Brain microvascular endothelial cell (primary cell): ENCODE measurements at regions not wholly inside any gene's neighbourhood (a gene's known extent, or its start where the extent isn't known, plus 50 kb on each side); places are given as distances from the start of the nearest gene placed in this dataset.

Source experiments
- DNase-seq: peaks from one replicate; pipeline ENCODE4 v3.0.0-alpha.2; 2020
- H3K27ac ChIP-seq: fragments of 250-450 bp; sonication (Bioruptor Pico); 2 replicates; pipeline ENCODE4 v1.5.1; 2020; ENCODE audit warnings: mild to moderate bottlenecking, moderate library complexity
- H3K27me3 ChIP-seq: fragments of 250-450 bp; sonication (Bioruptor Pico); replicated peaks from 2 replicates; pipeline ENCODE4 v1.5.1; 2020; ENCODE audit warnings: mild to moderate bottlenecking
- H3K36me3 ChIP-seq: fragments of 250-450 bp; sonication (Bioruptor Pico); replicated peaks from 2 replicates; pipeline ENCODE4 v1.5.1; 2020; ENCODE audit warnings: mild to moderate bottlenecking
- H3K4me3 ChIP-seq: 2 replicates; pipeline ENCODE4 v1.5.1; 2011; ENCODE audit warnings: low read depth, mild to moderate bottlenecking, control low read depth, low read length, moderate library complexity
- in situ Hi-C: cut with HindIII; loops from 2 replicates; pipeline ENCODE4 v1.10.0; 2017; ENCODE audit warnings: low sequenced_read_pairs, low pct_ligation_motif_present
- TF ChIP-seq, protein P1 (sequence below): IDR thresholded peaks from 2 replicates; pipeline ENCODE4 v1.5.1; 2011; ENCODE audit warnings: low read depth, mild to moderate bottlenecking, moderate library complexity, low read length, control low read depth, inconsistent platforms; ENCODE audit errors: missing control alignments

DNA sequence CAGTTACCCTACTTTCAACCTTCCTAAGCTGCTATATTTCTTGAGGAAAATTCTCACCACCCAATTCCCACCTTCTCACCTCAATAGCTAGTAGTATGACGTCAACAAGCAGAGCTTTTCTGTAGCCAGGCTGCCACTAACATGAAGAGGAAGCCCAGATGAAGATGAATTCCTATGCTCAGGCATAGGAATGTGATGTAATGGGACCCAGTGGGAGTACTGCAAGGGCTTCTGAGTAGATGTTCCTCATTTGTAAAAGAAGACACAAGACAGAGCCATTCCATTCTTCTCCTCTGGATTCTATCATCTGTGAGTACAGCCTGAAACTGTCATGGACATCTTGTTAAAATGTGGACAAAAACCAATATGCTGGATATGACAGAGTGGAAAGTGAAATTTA lies 81.6 kb upstream of the KLF3 start:
- no peak for DNase-seq
- Histone ChIP-seq H3K27ac (no peak overlapping the region), H3K36me3 (no peaks in the 10 kb centered on the region), H3K27me3 (no peaks in the 10 kb centered on the region), H3K4me3 (no peak overlapping the region)
- in situ Hi-C loops: no loop called here
- TF ChIP-seq, protein P1, sequence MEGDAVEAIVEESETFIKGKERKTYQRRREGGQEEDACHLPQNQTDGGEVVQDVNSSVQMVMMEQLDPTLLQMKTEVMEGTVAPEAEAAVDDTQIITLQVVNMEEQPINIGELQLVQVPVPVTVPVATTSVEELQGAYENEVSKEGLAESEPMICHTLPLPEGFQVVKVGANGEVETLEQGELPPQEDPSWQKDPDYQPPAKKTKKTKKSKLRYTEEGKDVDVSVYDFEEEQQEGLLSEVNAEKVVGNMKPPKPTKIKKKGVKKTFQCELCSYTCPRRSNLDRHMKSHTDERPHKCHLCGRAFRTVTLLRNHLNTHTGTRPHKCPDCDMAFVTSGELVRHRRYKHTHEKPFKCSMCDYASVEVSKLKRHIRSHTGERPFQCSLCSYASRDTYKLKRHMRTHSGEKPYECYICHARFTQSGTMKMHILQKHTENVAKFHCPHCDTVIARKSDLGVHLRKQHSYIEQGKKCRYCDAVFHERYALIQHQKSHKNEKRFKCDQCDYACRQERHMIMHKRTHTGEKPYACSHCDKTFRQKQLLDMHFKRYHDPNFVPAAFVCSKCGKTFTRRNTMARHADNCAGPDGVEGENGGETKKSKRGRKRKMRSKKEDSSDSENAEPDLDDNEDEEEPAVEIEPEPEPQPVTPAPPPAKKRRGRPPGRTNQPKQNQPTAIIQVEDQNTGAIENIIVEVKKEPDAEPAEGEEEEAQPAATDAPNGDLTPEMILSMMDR: no peak

GRCh38 chr4:38582889-38583470 lies 81.0 kb upstream of the KLF3 start:
- H3K36me3 ChIP-seq: no peaks in the 10 kb centered on the region
- no peak for DNase-seq
- H3K4me3 ChIP-seq: no peak overlapping the region
- in situ Hi-C loops: no loop called here
- H3K27ac ChIP-seq: no peak overlapping the region
- H3K27me3 ChIP-seq: no peaks in the 10 kb centered on the region
- TF ChIP-seq, protein P1: no peak

GRCh38 chr4:38585871-38586270 lies 78.1 kb upstream of the KLF3 start:
- DNase-seq: no peak
- in situ Hi-C loops: no loop called here
- H3K4me3 ChIP-seq: no peak overlapping the region
- H3K27me3 ChIP-seq: no peaks in the 10 kb centered on the region
- TF ChIP-seq, protein P1: no peak
- H3K27ac ChIP-seq: no peak overlapping the region
- no peaks in the 10 kb centered on the region for H3K36me3 ChIP-seq

DNA sequence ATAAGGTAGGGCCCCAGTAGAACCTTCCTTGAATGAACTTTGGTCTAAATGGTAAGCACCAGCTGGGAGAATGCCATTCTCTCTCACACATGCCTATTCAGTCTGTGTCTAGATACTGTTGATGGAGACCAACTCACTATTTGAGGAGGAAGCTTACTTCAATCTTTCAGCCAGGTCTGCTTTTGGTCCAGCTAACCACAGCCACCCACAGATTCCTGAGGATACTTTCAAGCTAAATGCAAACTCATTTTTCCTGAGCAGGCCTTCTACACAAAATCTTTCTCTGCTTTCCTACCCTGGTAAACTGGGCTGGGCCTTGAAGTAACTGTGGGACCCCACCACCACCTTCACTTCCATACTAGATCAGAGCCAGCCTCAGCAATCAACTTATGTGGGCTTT lies 76.9 kb upstream of the KLF3 start:
- in situ Hi-C loops: no loop called here
- TF ChIP-seq, protein P1: no peak
- H3K27ac ChIP-seq: no peak overlapping the region
- no peaks in the 10 kb centered on the region for H3K27me3 ChIP-seq
- H3K36me3 ChIP-seq: no peaks in the 10 kb centered on the region
- H3K4me3 ChIP-seq: no peak overlapping the region
- no peak for DNase-seq

- Histone ChIP-seq H3K27me3 (no peaks in the 10 kb centered on the region), H3K36me3 (no peaks in the 10 kb centered on the region), H3K4me3 (no peak overlapping the region), H3K27ac (no peak overlapping the region)
- TF ChIP-seq, protein P1: no peak
- no peak for DNase-seq
- in situ Hi-C loops: no loop called here
Measured at GRCh38 chr4:38590046-38590445, 74.0 kb upstream of the KLF3 start.
